ENCODE measurements at regions not wholly inside any gene's neighbourhood (a gene's known extent, or its start where the extent isn't known, plus 50 kb on each side); places are given as distances from the start of the nearest gene placed in this dataset.
"Not testable (repeated sequence)": the region's sequence is repeated elsewhere in the genome, so short reads cannot be mapped to it uniquely, and the experiment has no call there.

DNA sequence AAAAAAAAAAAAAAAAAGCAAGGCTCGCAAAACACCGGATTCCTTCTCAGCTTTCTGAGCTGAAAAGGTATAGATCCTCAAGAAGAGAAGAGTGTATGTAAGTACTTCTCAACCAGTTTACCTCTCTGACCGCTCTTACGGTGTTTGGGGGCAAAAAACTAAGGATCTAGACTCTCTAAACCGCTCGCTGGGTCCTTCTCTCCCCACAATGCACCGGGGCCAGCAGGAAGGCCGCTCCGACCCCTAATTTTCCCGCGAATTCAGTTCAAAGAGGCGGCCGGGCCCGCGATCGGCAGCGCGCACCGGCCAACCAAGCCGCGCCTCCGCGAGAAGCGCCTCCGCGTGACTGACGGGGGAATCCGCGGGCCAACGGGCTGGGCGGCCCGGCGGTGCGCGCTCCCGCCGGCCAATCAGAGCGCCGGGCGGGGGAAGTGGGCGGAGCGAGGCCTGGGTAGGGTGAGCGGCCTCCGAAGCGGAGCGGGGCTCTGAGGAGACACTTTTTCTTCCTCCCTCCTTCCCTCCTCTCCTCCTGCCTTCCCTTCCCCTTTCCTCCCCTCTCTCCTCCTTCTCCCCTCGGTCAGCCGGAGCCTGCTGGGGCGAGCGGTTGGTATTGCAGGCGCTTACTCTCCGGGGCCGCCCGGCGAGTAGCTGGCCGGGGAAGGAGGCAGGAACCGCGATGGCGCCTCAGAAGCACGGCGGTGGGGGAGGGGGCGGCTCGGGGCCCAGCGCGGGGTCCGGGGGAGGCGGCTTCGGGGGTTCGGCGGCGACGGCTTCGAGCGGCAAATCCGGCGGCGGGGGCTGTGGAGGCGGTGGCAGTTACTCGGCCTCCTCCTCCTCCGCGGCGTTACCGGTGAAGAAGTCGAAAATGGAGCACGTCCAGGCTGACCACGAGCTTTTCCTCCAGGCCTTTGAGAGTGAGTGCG lies 93.0 kb downstream of the CRLF3 start:
- DNase-seq (ENCODE audit: low read depth): peak; percentile 22
- H3K4me3 ChIP-seq (ENCODE audit: low read depth, low read length): peak overlapping the region; percentile 72

DNA sequence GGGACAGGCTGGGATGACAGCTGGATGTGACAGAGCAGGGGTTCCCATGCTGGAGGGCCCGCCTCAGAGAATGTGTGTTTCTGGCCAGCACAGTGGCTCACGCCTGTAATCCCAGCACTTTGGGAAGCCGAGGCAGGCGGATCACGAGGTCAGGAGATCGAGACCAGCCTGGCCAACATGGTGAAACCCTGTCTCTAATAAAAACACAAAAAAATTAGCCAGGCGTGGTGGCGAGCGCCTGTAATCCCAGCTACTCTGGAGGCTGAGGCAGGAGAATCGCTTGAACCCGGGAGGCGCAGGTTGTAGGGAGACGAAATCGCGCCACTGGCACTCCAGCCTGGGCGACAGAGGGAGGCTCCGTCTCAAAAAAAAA lies 93.7 kb downstream of the CRLF3 start:
- not testable (repeated sequence) for DNase-seq (ENCODE audit: low read depth)
- H3K4me3 ChIP-seq (ENCODE audit: low read depth, low read length): peak overlapping the region; percentile 33; the same call in 1 of the 2 replicates

GRCh38 chr17:30730171-30730836 lies 94.2 kb downstream of the CRLF3 start:
- not testable (repeated sequence) for H3K4me3 ChIP-seq (ENCODE audit: low read depth, low read length); DNase-seq (ENCODE audit: low read depth)

DNA sequence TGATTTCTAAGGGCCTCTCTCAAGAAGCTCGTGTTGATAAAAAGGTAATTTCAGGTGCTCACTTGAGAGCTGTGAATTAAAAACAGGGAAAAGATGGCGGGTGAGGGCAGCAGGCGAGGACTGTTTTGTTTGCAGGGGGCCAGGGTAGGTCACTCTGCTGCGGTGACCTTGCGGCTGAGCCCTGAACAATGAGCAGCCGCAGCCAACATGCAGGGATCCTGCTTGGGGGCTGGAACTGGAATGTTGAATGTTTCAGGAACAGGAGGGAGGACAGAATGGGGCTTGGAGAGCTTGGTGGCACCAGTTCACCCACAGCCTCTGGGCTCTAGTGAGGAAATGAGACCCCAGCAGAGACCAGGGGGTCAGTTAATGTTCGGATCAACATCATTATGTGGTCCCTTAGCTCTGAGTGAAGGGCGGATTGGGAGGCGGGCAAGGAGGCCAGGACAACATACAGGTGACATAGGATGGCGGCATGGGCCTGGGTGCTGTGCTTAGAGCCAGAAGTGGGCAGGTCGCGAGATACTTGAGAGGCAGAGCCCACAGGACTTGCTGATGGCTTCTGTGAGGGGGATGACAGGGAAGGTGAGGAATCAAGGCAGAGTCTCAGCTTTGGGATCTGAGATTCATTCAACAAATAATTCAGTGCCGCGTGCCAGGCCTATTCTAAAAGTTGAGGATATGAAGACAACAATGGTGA lies 94.9 kb downstream of the CRLF3 start:
- not testable (repeated sequence) for DNase-seq (ENCODE audit: low read depth); H3K4me3 ChIP-seq (ENCODE audit: low read depth, low read length)

GRCh38 chr17:30727517-30727916 lies 97.0 kb downstream of the CRLF3 start:
- not testable (repeated sequence) for DNase-seq (ENCODE audit: low read depth); H3K4me3 ChIP-seq (ENCODE audit: low read depth, low read length)

GRCh38 chr17:30726734-30727133 lies 97.8 kb downstream of the CRLF3 start:
- DNase-seq (ENCODE audit: low read depth); H3K4me3 ChIP-seq (ENCODE audit: low read depth, low read length): not testable (repeated sequence)

DNA sequence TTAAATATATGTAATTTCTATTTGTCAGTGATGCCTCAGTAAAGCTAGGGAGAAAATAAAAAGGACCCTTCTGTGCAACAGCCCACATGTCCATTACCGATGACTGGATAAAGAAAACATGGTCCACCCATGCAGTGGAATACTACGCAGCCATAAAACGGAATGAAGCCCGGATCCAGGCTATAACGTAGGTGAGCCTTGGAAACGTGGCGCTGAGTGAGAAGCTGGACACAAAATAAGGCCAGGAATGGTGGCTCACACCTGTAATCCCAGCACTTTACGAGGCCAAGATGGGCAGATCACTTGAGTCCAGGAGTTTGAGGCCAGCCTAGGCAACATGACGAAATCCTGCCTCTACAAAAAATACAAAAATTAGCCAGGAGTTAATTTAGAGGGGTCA lies 98.2 kb downstream of the CRLF3 start:
- not testable (repeated sequence) for DNase-seq (ENCODE audit: low read depth); H3K4me3 ChIP-seq (ENCODE audit: low read depth, low read length)

- DNase-seq (ENCODE audit: low read depth); H3K4me3 ChIP-seq (ENCODE audit: low read depth, low read length): not testable (repeated sequence)
These were observed 100.3 kb downstream of the CRLF3 start for GRCh38 chr17:30724034-30724650.

GRCh38 chr17:30722114-30722780 lies 102.2 kb downstream of the CRLF3 start:
- DNase-seq (ENCODE audit: low read depth); H3K4me3 ChIP-seq (ENCODE audit: low read depth, low read length): not testable (repeated sequence)

GRCh38 chr17:30720971-30721370 lies 103.5 kb downstream of the CRLF3 start:
- not testable (repeated sequence) for DNase-seq (ENCODE audit: low read depth); H3K4me3 ChIP-seq (ENCODE audit: low read depth, low read length)

- H3K4me3 ChIP-seq (ENCODE audit: low read depth, low read length): no peak overlapping the region
- no peak for DNase-seq (ENCODE audit: low read depth)
- TF ChIP-seq, protein P1, sequence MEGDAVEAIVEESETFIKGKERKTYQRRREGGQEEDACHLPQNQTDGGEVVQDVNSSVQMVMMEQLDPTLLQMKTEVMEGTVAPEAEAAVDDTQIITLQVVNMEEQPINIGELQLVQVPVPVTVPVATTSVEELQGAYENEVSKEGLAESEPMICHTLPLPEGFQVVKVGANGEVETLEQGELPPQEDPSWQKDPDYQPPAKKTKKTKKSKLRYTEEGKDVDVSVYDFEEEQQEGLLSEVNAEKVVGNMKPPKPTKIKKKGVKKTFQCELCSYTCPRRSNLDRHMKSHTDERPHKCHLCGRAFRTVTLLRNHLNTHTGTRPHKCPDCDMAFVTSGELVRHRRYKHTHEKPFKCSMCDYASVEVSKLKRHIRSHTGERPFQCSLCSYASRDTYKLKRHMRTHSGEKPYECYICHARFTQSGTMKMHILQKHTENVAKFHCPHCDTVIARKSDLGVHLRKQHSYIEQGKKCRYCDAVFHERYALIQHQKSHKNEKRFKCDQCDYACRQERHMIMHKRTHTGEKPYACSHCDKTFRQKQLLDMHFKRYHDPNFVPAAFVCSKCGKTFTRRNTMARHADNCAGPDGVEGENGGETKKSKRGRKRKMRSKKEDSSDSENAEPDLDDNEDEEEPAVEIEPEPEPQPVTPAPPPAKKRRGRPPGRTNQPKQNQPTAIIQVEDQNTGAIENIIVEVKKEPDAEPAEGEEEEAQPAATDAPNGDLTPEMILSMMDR (IDR thresholded peaks at IDR 0.05; ENCODE audit: control insufficient read depth, extremely low read depth, insufficient read depth): no peak
These were observed 104.5 kb downstream of the CRLF3 start for GRCh38 chr17:30720013-30720471.

All from LNCaP clone FGC (cell line).